ENCODE measurements at regions not wholly inside any gene's neighbourhood (a gene's known extent, or its start where the extent isn't known, plus 50 kb on each side); places are given as distances from the start of the nearest gene placed in this dataset.

DNA sequence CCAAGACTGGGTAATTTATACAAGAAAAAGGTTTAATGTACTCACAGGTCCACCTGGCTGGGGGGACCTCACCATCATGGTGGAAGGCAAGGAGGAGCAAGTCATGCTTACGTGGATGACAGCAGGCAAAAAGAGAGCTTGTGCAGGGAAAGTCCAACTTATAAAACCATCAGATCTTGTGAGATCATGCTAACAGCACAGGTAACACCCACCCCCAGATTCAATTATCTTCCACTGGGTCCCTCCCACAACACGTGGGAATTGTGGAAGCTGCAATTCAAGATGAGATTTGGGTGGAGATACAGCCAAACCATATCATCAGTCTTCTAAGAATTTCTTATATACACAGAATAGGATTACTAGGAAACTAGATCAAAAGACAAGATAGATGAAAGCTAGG, 555.6 kb downstream of the PRR16 start:
- WGBS, 2 donors (ENCODE audit: low coverage in 1 of 2), result 33 to 50% methylated on average over 1 to 2 of the region's 2 CpGs

DNA sequence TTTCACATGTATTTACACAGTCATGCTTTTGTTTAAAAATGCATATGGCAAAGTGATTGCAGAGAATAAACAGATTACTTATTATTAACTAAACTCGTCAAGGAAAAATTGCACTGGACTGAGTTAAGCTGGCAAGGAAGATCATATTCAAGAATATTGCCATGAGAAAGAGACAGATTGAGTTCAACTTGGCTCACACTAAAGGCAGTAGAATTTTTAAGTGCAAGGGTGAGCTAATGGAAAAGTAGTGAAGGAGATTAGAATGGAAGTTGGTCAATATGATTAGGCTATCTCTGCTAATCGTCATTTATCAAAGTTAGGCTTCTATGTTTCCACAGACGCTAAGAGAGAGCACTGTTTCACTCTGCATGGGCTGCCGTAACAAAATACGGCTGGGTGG, 557.6 kb downstream of the PRR16 start:
- TF ChIP-seq POLR2A (IDR thresholded peaks at IDR 0.05), result no peak
- no peak for TF ChIP-seq POLR2AphosphoS5 (IDR thresholded peaks at IDR 0.05)
- TF ChIP-seq, protein P1, sequence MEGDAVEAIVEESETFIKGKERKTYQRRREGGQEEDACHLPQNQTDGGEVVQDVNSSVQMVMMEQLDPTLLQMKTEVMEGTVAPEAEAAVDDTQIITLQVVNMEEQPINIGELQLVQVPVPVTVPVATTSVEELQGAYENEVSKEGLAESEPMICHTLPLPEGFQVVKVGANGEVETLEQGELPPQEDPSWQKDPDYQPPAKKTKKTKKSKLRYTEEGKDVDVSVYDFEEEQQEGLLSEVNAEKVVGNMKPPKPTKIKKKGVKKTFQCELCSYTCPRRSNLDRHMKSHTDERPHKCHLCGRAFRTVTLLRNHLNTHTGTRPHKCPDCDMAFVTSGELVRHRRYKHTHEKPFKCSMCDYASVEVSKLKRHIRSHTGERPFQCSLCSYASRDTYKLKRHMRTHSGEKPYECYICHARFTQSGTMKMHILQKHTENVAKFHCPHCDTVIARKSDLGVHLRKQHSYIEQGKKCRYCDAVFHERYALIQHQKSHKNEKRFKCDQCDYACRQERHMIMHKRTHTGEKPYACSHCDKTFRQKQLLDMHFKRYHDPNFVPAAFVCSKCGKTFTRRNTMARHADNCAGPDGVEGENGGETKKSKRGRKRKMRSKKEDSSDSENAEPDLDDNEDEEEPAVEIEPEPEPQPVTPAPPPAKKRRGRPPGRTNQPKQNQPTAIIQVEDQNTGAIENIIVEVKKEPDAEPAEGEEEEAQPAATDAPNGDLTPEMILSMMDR (IDR thresholded peaks at IDR 0.05), result no peak
- TF ChIP-seq EP300 (IDR thresholded peaks at IDR 0.05), result no peak
- WGBS, 2 donors (ENCODE audit: low coverage in 1 of 2), result 15 to 25% methylated on average over 4 to 5 of the region's 5 CpGs
- no peak for ATAC-seq

More for the DNA sequence above, 555.6 kb downstream of the PRR16 start:
- no peaks in the 10 kb centered on the region for H3K9me3 ChIP-seq
- no peaks in the 10 kb centered on the region for H3K4me1 ChIP-seq
- TF ChIP-seq EP300 (IDR thresholded peaks at IDR 0.05) (no peak), POLR2A (IDR thresholded peaks at IDR 0.05) (no peak), POLR2AphosphoS5 (IDR thresholded peaks at IDR 0.05) (no peak)
- TF ChIP-seq, protein P1 (IDR thresholded peaks at IDR 0.05), result no peak
- no peaks in the 10 kb centered on the region for H3K36me3 ChIP-seq
- H3K27me3 ChIP-seq, result no peaks in the 10 kb centered on the region
- no peak for ATAC-seq
- no peak overlapping the region for H3K27ac ChIP-seq
- no peak overlapping the region for H3K4me3 ChIP-seq

DNA sequence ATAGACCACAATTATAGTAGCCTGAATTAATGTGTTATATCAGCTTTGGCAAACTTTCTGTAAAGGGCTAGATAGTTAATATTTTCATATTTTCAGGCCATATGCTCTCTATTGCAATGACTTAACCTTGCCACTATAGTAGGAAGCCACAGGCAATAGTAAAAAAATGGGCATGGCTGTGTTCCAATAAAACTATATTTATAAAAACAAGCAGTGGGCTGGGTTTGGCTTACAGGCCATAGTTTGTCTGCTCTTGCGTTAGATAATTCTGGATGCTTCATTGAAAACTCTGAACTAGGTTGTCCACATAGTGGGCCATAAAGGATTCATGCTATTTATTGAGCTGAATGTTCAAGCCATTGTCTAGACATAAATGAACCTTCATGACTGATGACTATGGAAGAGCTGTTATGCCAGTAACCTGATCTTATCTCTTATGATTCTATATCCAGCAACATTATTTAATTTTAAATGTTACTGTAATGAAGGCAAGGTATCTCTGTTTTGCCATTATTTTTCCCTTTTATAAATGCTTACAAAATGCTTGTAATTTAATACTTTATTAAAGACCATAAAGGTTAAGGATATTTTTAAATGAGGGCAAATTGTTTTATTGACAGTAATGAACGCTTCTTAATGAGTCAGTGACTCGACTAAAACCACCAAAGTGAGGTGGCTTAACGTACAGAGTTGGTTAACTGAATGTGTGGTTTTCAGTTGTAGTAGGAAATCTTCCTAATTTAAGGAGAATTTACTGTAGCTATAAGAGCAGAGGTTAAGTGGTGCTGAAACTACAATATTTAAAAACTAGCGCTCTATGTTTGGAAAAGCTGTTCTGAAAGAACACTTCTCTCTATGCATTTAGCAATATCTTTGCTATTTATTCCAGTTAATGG, 560.6 kb downstream of the PRR16 start:
- H3K36me3 ChIP-seq, result no peaks in the 10 kb centered on the region
- H3K4me1 ChIP-seq, result no peaks in the 10 kb centered on the region
- H3K27me3 ChIP-seq, result no peaks in the 10 kb centered on the region
- H3K4me3 ChIP-seq, result no peak overlapping the region
- WGBS, 2 donors (ENCODE audit: low coverage in 1 of 2), result 77 to 84% methylated on average over 5 of the region's 5 CpGs
- no peak overlapping the region for H3K27ac ChIP-seq
- TF ChIP-seq, protein P1 (IDR thresholded peaks at IDR 0.05), result no peak
- TF ChIP-seq EP300 (IDR thresholded peaks at IDR 0.05), result no peak
- no peak for TF ChIP-seq POLR2AphosphoS5 (IDR thresholded peaks at IDR 0.05)
- TF ChIP-seq POLR2A (IDR thresholded peaks at IDR 0.05), result no peak
- no peak for ATAC-seq
- H3K9me3 ChIP-seq, result no peaks in the 10 kb centered on the region

More for the DNA sequence above, 557.6 kb downstream of the PRR16 start:
- H3K36me3 ChIP-seq, result no peaks in the 10 kb centered on the region
- H3K27me3 ChIP-seq, result no peaks in the 10 kb centered on the region
- no peaks in the 10 kb centered on the region for H3K4me1 ChIP-seq
- H3K4me3 ChIP-seq, result no peak overlapping the region
- no peak overlapping the region for H3K27ac ChIP-seq
- H3K9me3 ChIP-seq, result no peaks in the 10 kb centered on the region

DNA sequence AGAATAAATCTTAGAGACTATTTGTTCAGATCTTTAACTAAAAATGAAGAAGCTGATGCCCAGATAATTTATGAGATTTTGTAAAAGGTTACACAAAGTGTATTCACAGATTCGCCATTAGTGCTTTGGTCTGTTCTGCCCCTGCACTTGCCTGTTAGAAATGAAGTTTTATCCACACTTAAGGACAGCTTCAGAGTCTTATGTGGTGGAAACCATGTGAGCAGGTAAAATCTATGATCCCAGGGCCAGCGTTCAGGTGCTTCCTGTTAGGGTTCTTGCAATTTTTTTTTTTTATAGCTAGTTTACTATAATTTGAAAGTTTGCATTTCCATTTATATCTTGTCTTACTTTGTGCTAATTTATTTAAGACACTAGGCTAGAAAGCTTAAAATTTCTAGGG, 561.6 kb downstream of the PRR16 start:
- TF ChIP-seq POLR2AphosphoS5 (IDR thresholded peaks at IDR 0.05) (no peak), EP300 (IDR thresholded peaks at IDR 0.05) (no peak)
- TF ChIP-seq, protein P1 (IDR thresholded peaks at IDR 0.05), result no peak
- Histone ChIP-seq H3K9me3 (no peaks in the 10 kb centered on the region), H3K27ac (no peak overlapping the region), H3K27me3 (no peaks in the 10 kb centered on the region), H3K36me3 (no peaks in the 10 kb centered on the region), H3K4me1 (no peaks in the 10 kb centered on the region), H3K4me3 (no peak overlapping the region)
- WGBS, 2 donors (ENCODE audit: low coverage in 1 of 2), result 73 to 76% methylated on average over 2 of the region's 2 CpGs
- no peak for ATAC-seq

DNA sequence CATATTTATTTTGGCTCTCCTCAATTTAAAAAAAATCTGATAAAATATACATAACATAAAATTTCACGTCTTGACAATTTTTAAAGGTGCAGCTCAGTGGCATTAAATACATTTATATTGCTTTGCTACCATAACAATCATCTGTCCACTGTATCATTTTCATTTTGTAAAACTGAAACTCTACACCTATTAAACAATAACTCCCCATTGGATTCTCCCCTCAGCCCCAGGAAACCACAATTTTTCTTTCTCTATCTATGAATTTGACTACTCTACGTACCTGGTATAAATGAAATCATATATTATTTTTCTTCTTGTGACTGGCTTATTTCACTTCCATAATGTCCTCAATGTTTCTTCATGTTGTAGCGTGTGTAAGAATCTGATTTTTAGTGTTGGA, 563.5 kb downstream of the PRR16 start:
- Histone ChIP-seq H3K9me3 (no peaks in the 10 kb centered on the region), H3K27ac (no peak overlapping the region), H3K36me3 (no peaks in the 10 kb centered on the region), H3K4me1 (no peaks in the 10 kb centered on the region), H3K4me3 (no peak overlapping the region), H3K27me3 (no peaks in the 10 kb centered on the region)
- 71 to 86% methylated on average over 2 to 3 of the region's 3 CpGs for WGBS, 2 donors (ENCODE audit: low coverage in 1 of 2)
- TF ChIP-seq POLR2AphosphoS5 (IDR thresholded peaks at IDR 0.05), result no peak
- TF ChIP-seq, protein P1 (IDR thresholded peaks at IDR 0.05), result no peak
- no peak for TF ChIP-seq EP300 (IDR thresholded peaks at IDR 0.05)
- TF ChIP-seq POLR2A (IDR thresholded peaks at IDR 0.05), result no peak
- no peak for ATAC-seq
